Astrocyte of the cerebellum (primary cell): ENCODE measurements at regions not wholly inside any gene's neighbourhood (a gene's known extent, or its start where the extent isn't known, plus 50 kb on each side); places are given as distances from the start of the nearest gene placed in this dataset.
"Not testable (repeated sequence)": the region's sequence is repeated elsewhere in the genome, so short reads cannot be mapped to it uniquely, and the experiment has no call there.

Experiments used
- DNase-seq: peaks from one replicate; pipeline ENCODE4 v3.0.0-alpha.2; 2011; ENCODE audit warnings: low read depth
- H3K4me3 ChIP-seq: 2 replicates; pipeline ENCODE4 v1.5.1; 2011; ENCODE audit warnings: mild to moderate bottlenecking, low read depth, low read length, moderate library complexity
- in situ Hi-C: cut with HindIII; loops from 2 replicates; pipeline ENCODE4 v1.10.0; 2017; ENCODE audit warnings: low sequenced_read_pairs
- TF ChIP-seq, protein P1 (sequence below): IDR thresholded peaks from 2 replicates; pipeline ENCODE4 v1.5.1; 2012; ENCODE audit warnings: low read length, low read depth, moderate library complexity, mild to moderate bottlenecking; ENCODE audit errors: missing control alignments

DNA sequence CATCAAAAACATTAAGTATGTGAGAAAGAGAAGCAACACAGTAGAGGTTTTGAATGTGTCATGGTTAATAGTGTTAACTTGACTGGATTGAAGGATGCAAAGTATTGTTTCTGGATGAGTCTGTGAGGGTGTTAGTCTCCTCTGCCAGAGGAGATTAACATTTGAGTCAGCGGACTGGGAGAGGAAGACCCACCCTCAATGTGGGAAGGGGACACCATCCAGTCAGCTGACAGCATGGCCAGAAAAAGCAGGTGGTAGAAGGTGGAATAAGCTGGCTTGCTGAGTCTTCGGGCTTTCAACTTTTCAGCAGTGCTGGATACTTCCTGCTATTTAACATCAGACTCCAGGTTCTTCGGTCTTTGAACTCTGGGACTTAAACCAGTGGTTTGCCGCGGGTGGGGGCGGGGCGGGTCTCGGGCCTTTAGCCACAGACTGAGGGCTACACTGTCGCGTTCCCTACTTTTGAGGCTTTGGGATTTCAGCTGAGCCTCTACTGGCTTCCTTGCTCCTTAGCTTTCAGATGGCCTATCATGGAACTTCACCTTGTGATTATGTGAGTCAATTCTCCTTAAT lies 309.9 kb upstream of the ST8SIA4 start:
- no peak for DNase-seq
- H3K4me3 ChIP-seq, result no peak overlapping the region
- in situ Hi-C loops, result no loop called here
- TF ChIP-seq, protein P1, sequence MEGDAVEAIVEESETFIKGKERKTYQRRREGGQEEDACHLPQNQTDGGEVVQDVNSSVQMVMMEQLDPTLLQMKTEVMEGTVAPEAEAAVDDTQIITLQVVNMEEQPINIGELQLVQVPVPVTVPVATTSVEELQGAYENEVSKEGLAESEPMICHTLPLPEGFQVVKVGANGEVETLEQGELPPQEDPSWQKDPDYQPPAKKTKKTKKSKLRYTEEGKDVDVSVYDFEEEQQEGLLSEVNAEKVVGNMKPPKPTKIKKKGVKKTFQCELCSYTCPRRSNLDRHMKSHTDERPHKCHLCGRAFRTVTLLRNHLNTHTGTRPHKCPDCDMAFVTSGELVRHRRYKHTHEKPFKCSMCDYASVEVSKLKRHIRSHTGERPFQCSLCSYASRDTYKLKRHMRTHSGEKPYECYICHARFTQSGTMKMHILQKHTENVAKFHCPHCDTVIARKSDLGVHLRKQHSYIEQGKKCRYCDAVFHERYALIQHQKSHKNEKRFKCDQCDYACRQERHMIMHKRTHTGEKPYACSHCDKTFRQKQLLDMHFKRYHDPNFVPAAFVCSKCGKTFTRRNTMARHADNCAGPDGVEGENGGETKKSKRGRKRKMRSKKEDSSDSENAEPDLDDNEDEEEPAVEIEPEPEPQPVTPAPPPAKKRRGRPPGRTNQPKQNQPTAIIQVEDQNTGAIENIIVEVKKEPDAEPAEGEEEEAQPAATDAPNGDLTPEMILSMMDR, result no peak

DNA sequence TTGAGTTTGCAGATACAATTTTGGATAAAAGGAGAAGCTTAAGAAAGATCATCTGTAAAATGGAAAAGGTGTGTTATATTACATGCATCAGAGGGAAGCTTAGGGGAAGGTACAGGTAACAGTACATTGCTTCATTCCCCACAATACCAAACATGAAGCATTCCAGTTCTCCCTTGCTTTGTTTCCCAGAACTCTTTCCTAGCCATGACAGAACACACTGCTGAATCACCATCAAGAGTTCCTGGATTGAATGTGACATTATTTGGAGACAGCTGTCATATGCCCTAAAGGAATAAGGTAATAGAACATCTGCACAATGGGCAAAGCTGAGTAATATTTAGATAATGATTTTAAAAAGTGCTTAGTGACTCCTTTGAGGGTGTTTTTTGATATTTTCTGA lies 303.5 kb upstream of the ST8SIA4 start:
- DNase-seq, result no peak
- in situ Hi-C loops, result no loop called here
- H3K4me3 ChIP-seq, result no peak overlapping the region
- TF ChIP-seq, protein P1, result no peak

DNA sequence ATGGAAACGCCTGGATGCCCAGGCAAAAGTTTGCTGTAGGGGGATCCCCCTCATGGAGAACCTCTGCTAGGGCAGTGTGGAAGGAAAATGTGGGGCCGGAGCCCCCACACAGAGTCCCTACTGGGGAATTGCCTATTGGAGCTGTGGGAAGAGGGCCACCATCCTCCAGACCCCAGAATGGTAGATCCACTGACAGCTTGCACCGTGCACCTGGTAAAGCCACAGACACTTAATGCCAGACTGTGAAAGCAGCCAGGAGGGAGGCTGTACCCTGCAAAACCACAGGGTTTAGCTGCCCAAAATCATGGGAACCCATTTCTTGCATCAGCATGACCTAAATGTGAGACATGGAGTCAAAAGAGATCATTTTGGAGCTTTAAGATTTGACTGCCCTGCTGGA lies 302.0 kb upstream of the ST8SIA4 start:
- DNase-seq, in situ Hi-C loops, H3K4me3 ChIP-seq: not testable (repeated sequence)

DNA sequence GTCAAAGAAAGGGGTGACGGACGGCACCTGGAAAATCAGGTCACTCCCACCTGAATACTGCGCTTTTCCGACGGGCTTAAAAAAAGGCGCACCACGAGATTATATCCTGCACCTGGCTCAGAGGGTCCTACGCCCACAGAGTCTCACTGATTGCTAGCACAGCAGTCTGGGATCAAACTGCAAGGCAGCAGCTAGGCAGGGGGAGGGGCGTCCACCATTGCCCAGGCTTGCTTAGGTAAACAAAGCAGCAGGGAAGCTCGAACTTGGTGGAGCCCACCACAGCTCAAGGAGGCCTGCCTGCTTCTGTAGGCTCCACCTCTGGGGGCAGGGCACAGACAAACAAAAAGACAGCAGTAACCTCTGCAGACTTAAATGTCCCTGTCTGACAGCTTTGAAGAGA lies 277.3 kb upstream of the ST8SIA4 start:
- DNase-seq, in situ Hi-C loops, H3K4me3 ChIP-seq: not testable (repeated sequence)

DNA sequence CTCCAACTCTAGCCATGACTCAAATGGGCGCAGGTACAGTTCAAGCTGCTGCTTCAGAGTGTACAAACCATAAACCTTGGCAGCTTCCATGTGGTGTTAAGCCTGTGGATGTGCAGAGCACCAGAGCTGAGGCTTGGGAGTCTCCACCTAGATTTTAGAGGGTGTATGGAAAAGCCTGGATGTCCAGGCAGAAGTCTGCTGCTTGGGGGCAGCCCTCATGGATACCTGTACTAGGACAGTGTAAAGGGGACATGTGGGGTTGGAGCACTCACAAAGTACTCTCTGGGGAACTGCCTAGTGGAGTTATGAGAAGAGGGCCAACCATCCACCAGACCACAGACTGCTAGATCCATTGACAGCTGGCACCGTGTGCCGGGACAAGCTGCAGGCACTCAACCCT lies 273.5 kb upstream of the ST8SIA4 start:
- no peak for DNase-seq
- no peak overlapping the region for H3K4me3 ChIP-seq
- in situ Hi-C loops, result no loop called here
- TF ChIP-seq, protein P1, result no peak

- TF ChIP-seq, protein P1, result no peak
These were observed 271.9 kb upstream of the ST8SIA4 start for GRCh38 chr5:101174981-101175380.

DNA sequence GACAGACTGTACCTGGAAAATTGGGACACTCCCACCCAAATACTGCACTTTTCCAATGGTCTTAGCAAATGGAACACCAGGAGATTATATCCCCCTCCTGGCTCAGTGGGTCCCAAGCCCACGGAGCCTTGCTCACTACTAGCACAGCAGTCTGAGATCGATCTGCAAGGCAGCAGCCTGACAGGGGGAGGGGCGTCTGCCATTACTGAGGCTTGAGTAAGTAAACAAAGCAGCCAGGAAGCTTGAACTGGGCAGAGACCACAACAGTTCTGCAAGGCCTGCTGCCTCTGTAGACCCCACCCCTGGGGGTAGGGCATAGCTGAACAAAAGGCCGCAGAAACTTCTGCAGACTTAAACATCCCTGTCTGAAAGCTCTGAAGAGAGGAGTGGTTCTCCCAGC lies 260.0 kb upstream of the ST8SIA4 start:
- H3K4me3 ChIP-seq, result no peak overlapping the region
- TF ChIP-seq, protein P1, result no peak
- in situ Hi-C loops, result no loop called here
- no peak for DNase-seq

More at GRCh38 chr5:101174981-101175380, 271.9 kb upstream of the ST8SIA4 start:
- no peak overlapping the region for H3K4me3 ChIP-seq
- in situ Hi-C loops, result no loop called here
- DNase-seq, result no peak

DNA sequence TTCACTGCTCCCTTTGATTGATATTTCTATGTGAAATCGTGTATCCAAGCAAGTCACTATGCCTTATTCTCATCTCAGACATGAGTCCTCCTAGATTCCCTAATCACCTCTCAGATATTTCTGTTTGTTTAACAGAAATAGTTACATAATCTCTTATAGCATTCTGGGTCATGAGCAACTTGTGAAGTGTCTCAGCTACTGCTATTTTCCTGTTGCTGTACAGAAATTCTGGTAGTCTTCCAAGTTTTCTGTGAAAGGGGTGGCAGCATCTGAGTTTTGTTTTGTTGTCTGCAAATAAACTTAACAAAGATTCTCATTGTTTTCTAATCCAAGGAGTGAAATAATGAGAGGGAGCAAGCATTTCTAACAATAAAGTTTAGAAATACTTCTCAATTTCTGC lies 256.9 kb upstream of the ST8SIA4 start:
- DNase-seq, result no peak
- in situ Hi-C loops, result no loop called here
- no peak overlapping the region for H3K4me3 ChIP-seq
- TF ChIP-seq, protein P1, result no peak
